H1 (cell line): ENCODE measurements at regions not wholly inside any gene's neighbourhood (a gene's known extent, or its start where the extent isn't known, plus 50 kb on each side); places are given as distances from the start of the nearest gene placed in this dataset.

Experiments used
- CHD7 ChIP-seq: fragments of 300-600 bp; sonication (generic); IDR thresholded peaks from 2 replicates; pipeline ENCODE4 v1.7.1; 2012; ENCODE audit warnings: low read length, moderate library complexity, mild to moderate bottlenecking, inconsistent platforms; ENCODE audit not compliant: insufficient replicate concordance

GRCh38 chr13:38618336-38618735, 68.5 kb upstream of the FREM2 start (continued):
- no peak for TF ChIP-seq CHD7
